GM19238 (cell line): ENCODE measurements at regions not wholly inside any gene's neighbourhood (a gene's known extent, or its start where the extent isn't known, plus 50 kb on each side); places are given as distances from the start of the nearest gene placed in this dataset.

Experiments used
- DNase-seq: peaks from one replicate; pipeline ENCODE4 v3.0.0; 2011; ENCODE audit warnings: low spot score; ENCODE audit not compliant: insufficient read length

DNA sequence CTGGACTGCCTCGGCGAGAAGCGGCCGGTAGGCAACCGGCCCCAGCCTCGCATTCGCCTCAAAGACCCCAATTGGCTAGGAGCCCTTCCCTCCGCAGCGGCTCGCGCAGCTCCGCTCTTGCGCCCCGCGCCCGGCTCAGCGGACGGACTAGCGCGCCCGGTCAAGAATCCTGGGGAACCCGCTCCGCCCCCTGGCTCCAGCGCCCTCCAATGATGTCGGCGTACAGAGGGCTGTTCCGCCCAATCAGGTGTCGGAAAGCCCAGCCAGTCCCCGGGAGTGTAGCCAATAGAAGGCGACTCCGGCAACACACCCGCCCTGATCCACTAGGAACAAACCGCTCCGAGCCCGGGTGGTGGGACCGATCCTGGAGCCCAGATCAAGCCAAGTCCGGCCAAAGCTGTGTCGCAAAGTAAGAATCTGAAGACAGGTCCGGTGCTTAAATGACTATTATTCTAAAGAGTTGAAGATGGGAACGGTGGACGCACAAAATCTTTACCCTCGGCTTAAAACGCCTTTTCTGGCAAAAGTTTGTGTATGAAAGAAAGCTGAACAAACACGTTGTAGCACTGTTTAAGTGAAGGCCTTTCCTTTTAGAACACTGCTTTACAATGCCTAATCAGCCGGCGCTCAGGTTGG, 132.2 kb downstream of the OGFRL1 start:
- peak; percentile 10 for DNase-seq

DNA sequence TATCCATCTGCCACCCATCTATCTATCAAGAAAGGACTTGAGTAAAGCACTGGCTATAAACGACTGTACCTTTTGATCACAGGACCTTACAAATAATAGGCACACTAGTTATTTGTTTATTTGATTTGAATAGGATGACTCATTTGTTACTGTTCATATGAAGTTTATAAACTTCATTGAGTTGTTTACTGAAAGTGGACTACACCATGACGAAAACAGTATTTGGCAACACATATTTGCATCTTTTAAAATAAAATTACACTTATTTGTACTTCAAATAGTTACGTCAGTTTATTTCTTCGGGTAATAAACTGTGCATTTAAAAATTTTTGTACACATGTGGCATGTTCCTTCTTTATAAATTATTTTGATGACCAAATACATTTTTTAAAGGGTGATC, 133.0 kb downstream of the OGFRL1 start:
- no peak for DNase-seq

DNA sequence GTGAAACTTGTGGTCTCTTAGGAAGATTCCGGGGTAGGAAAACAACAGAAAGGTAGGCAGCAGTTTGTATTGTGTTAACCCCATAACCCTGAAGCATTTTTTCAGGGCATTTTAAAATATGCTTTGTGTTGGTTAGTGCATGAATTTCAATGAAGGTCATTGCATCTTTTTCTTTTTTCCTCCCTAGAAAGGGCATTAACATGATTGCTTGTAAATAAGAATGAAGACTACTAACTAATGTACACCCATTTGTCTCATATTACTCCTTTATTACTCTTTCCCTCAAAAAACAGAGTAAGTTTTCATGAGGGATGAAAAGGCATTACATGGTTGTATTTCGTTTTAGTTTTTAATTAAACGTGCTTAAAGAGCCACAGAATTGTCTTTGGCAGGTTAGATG, 141.4 kb downstream of the OGFRL1 start:
- DNase-seq: no peak

DNA sequence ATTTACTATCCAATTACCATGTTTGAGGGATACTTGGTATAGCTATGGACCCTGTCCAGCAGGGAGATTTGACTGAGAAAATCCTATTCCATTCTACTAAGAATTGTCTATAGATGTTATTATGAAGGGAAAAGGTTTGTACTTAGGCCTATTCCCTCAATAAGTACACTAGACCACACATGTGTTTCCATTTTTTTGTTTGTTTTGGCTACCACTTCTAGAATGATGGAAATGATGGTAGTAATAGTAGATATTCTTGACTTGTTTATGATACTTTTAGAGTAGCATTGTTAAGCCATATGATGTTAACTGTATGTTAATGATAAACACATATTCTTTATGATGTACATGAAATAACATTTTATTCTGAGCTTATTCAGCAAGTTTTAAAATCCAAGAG, 144.8 kb downstream of the OGFRL1 start:
- no peak for DNase-seq

DNA sequence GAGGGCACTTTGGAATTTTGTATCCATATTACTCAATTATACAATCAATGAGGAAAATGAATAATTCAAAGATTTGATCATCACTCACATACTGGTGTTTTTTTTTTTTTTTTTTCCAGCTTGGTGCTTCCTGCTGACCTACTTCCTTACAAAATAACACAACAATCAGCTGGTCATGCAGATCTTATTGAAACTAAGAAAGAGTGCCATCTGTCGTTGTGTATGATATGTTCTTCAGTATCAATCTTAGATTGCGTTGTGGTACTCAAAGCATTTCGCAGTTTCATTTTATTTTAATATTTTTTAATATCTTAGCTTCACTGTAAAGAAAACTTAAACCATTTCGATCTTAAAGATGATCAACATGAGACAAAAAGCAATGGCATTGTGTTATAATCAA, 155.6 kb downstream of the OGFRL1 start:
- DNase-seq: no peak

DNA sequence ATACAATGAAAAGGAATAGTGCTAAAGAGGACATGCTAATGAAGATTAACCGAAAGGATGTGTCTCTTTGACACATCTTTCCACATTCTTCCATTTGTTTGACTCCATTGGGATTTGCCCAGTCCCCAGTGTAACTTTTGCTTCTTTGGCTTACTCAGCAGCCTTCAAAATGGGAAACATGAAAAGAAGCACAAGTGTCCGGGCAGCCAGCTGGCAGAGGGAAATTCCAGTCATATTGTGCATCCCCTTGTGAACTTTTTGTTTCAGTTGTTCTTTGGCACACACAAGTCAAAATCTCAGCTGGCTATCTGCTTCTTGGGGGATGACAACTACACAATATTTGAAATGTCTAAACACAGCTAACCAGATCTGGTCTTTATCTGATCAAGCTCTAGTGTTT, 157.4 kb downstream of the OGFRL1 start:
- no peak for DNase-seq

DNA sequence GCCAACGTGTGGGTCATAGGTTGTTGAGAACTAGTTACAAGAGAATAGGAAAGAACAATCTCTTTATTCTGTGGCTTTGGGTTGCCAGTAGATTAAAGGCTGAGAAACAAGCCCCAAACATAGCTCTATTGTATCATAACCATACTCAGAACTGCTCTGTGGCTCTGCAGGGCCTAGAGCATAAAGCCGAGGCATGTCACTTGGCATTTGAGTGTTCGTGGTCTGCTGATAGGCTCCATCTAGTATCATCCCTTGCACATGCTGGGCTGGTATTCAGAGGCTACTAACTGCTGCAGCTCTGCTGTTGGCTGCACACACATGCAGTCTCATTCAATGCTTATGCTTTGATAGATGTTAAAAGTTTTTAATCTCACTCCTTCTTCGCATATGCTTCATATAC, 157.9 kb downstream of the OGFRL1 start:
- DNase-seq: no peak

DNA sequence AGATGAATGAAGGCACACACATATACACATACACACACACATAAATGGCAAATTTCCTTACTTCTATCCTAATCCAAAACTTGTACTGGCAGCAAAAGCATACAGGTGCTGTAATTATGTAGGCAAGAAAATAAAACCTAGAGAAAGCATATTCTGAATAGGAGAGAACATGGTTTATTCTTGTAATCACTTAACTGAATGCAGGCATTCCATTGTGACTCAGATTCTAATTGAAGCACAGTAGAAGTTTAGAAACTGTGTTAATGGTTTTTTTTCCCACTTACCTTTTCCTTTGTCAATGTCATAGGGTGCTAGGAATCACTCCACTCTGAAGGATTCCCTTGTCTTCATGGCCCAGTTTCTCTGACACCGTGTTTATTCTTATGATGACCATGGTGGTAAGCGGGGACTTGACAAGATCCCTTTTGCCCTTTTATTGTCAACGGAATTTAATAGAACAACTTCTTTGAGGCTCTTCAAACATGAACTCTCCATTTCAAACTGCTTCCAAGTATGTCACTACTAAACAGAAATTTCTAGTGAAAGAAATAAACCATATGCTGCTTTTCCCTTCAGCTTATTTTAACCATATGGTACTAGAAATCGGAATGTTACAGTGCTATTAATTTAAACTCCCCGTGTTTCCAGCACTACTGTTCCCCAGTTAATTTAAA, 164.2 kb downstream of the OGFRL1 start:
- DNase-seq: no peak

DNA sequence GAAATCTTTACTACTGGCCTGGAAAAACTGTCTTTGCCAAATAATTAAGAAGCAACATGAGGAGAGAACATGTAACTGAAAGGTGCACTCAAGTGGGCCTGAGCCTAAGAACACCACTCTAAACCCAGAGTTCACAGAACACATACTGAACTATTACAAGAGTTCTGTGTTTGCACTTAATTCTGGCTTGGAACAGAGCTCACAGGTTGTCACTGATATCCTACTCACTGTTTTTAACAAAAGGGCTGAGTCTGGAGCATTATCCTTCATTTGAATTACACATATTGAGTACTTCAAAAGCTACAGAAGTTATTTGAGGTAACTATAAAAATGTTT, 164.7 kb downstream of the OGFRL1 start:
- no peak for DNase-seq

DNA sequence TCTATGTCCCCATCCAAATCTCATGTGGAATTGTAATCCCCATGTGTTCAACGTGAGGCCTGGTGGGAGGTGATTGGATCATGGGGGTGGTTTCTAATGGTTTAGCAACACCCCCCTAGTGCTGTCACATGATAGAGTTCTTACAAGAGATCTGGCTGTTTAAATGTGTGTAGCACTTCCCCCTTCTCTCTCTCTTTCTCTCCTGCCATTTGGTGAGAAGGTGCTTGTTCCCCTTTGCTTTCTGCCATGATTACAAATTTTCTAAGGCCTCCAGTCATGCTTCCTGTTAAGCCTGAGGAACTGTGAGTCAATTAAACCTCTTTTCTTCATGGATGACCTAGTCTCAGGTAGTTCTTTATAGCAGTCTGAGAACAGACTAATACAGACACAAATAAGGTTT, 165.4 kb downstream of the OGFRL1 start:
- no peak for DNase-seq

DNA sequence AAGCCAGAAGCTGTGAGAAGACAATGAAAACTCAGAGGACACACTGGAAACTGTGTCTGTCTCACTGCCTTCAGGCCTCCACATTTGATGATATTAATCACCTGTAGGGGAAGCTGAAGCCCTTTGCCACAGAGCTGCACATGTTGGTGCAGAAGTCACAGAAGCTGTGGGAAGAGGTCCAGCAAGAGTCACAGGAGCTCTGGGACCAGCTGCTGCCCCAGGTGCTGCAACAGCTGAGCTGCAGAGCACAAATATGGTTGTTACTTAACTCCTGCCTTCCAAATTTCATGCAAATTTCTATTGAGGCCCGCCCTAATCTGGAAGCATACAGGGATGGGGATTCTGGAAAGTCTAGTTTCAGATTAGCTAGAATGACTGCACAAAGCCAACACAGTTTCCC, 169.3 kb downstream of the OGFRL1 start:
- DNase-seq: no peak

DNA sequence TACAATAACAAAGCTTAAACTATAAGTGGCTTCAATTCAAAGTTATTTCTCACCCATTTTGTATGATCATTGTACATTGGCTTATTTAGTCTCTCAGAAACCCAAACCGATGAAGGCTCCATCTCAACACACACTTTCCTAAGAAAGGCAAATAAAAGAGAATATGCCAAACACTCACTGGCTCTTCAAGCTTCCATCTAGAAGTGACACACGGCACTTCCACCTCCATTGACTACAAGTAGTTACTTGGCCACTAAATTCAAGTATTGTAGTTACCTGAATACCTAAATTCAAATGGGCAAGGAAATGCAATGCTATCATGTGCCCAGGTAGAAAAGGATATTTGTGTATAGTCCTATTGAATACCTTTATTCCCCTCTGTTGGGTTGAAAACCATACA, 170.6 kb downstream of the OGFRL1 start:
- no peak for DNase-seq

DNA sequence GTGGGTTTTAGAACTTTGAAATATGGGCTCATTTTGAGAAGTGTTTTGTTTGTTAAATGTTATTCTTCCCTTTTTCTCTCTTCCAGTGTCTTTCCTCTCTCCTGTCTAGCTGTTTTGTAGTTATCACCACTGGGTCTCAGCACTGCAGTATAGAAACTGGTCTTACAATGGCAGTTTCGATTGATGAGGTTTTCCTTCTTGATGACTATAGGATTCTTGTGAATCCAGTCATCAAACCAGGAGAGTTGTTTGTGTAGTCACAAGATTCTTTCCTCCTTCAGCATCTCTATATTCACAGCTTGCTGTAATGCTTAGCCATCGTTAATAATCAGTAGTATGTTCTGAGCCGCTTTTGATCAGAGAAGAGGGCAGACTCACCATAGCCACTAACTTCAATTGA, 172.3 kb downstream of the OGFRL1 start:
- no peak for DNase-seq

DNA sequence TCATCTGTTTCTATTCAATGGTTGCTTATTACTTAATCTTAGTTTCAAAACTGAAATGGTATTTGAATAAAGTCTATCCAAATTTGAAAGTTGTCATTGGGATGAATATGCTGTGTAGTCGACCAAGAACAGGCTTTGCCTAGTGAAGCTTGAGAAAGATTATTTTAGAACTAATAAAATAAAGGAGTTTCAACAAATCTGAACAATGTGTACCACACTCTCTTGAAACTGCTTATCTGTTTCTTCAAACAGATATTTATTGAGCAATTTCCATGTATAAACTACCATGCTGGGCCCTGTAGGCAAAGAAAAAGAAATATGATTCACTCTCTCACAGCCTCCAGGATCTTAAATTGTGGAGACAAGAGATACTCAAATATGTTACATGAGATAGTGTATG, 174.4 kb downstream of the OGFRL1 start:
- DNase-seq: no peak

DNA sequence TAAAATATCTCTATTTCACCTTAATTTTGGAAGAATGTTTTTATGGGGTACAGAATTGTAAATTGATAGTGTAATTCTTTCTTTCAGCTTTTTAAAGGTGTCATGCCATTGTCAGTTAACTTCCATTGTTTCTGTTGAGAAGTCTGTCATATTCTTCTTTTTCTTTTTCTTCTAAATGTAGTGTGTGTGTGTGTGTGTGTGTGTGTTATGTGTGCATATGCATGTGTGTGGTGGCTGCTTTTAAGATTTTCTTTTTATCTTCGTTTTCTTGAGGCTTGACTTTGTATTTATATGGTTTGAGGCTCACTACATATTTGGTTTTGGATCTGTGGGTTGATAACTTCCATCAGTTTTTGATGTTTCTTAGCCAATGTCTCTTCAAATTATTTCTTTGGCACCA, 176.5 kb downstream of the OGFRL1 start:
- DNase-seq: no peak

DNA sequence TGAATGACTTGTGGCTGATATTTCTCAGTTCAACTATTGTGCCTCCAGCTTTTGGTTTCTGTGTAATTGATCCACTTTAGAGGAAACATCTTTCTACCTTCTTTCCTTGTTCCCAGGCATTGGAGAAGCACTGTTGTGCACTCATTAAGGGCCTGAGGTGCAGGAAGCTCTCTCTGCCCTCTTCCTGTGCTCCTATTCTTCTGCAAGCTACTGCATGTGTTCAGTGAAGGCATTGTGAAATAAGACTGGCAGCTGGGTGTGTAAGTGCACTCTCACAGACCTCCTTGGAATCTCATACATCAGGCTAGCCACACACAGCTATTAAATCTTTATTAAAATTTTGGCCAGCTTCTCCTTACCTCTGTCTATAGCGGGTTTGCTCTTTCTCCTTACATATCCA, 177.8 kb downstream of the OGFRL1 start:
- DNase-seq: no peak

DNA sequence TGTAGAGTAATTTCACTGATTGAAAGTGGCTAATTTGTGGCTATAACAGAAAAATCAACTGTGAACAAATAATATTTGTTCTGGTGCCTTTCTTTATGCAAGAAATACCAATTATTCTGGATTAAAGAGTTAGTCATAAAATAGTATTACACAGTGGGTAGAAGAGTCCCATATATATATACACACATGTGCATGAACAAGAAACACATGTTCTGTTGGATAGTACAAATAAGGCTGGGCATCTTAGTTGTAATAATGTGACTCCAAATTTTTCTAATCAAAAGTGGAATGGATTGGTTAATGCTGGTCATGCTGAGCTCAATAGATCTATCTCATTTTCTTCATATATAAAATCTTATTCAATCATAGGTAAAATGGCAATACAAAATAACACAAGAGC, 179.4 kb downstream of the OGFRL1 start:
- DNase-seq: no peak

DNA sequence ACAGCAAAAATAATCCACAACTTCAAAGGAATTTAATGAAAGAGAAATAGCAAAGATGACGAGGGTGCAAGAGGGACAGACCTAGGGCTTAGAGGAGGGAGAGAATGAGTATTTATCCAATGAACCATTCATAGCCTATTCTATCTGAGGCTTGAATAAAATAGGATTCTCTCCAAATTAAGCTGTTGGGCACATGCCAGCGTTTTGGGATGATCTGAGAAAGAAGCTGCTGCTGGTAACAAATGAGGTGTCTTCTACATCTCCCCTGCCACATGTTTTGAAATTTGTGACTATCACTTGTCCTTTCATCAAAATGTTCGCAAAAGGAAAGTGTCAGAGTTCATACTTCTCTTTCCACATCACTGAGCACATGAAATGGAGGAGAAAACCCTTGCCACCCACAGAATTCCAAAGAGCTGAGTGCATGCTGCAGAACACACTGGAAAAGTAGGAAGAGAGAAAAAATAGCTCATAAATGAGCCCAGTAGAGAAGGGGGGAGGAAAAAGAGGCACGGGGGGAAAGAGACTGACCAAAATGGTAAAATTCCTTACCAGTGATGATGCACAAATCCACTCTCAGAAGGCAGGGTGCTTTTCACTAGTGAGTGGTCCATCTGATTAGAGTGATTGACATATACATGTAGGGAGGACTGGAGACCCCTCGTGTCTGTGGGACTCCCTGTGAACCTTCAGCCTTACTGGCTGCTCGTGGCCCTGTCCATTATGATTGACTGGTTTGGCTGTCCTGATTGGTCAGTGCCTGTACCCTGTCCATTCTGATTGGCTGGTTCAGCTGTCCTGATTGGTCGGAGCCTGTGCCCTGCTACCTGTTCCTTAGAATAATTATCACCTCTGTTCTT, 180.5 kb downstream of the OGFRL1 start:
- no peak for DNase-seq

DNA sequence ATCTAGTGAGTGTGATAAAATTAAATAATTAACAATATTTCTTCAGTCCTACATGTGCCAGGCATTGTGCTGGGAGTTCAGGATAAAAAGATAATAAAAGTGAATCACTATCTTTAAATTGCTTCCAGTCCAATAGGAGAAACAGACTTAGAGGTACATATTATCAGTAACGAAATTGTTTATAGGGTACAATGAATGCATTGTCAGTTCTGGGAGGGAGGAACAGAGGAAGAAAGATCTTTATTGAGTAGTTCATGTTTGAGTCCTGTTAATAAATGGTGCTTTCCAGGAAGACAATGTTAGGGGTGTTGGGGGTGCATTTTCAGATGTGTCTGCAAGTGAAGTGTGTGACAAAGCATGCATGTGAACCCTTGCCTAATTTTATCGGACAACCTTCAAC, 183.1 kb downstream of the OGFRL1 start:
- no peak for DNase-seq

DNA sequence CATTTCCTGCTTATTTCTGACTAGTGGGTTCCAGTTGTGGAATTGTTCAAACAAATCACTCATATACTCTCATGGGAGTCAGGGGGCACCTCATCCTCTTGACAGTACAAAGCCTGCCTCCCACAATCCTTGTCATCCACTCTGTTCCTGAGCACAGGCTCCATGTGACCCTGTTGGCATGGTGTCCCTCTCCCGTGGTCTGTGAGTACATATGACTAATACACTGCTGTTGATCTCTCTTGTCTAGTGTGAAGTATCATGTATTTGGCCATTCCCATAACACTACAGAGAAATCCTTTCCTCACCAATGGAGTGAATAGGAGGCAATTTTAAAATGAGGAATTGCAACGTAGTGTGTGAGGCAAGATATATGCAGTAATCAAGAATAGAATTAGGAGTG, 185.3 kb downstream of the OGFRL1 start:
- DNase-seq: no peak

DNA sequence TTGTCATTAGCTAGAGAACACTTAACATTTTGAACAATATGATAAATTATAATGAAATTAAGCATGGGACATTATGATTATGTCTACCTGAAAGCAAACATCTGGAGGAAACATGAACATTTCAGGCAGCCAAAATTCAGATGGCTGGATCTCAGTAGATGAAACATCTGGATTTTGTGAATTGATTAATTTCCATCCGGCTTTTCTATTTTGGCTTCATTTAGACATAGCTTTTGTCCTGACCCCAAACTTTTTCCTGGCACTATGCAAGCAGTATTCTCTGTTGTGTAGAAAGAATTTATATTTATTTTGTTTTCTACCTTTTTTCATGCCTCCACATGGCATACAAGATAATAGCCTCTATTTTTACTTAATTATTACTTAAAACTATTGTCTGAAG, 186.3 kb downstream of the OGFRL1 start:
- no peak for DNase-seq

DNA sequence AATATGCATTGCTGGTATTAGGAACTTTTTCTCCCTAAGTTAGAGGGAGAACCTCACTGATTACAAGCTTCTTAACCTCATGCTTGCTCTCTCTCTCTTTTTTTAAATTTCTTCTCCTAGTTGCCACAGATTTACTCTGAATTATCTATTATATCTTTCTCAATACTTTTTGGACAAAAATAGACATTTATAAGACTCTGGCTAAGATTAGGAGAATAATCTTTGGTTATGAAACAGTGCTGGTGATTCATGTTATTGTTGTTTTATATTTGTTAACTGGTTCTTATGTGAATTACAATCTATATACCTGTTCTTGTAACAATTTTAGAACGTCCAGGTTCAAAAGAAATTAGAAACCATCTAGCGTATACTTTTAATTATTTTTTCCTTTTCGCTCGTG, 187.8 kb downstream of the OGFRL1 start:
- no peak for DNase-seq

DNA sequence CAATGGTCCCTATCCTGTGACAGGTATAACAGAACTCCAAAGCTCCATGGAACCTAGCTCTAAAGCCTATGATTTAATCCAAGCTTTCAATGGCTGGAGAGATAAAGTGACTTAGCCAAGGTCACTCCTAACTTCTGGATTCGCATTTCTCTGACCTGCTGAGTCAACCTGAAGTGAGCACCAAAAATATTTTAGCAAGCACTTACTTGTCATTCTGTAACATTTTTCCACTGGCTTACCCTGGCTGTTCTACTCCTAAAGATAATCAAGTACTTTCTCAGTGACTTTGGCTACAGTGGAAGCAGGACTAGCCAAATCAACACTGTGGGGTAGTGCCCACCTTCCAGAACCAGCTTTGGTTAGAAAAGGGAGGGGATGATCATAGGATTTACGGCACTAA, 188.3 kb downstream of the OGFRL1 start:
- DNase-seq: no peak
